ENCODE measurements at regions not wholly inside any gene's neighbourhood (a gene's known extent, or its start where the extent isn't known, plus 50 kb on each side); places are given as distances from the start of the nearest gene placed in this dataset.

GRCh38 chr6:165742047-165742446 is 79.0 kb upstream of the PDE10A start:
- no peak for DNase-seq

DNA sequence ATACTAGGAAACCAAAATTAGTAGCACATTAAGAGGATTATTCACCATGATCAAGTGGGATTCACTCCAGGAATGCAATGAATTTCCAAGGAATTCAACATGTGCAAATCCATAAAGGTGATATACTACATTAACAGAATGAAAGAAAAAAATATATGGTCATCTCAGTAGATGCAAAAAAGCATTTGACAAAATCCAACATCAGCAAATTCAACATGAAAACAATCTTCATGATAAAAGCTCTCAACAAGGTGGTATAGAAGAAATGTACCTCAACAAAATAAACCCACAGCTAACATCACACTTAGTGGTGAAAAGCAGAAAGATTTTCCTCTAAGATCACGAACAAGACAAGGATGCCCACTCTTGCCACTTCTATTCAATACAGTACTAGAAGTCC is 74.4 kb upstream of the PDE10A start:
- DNase-seq, result no peak

DNA sequence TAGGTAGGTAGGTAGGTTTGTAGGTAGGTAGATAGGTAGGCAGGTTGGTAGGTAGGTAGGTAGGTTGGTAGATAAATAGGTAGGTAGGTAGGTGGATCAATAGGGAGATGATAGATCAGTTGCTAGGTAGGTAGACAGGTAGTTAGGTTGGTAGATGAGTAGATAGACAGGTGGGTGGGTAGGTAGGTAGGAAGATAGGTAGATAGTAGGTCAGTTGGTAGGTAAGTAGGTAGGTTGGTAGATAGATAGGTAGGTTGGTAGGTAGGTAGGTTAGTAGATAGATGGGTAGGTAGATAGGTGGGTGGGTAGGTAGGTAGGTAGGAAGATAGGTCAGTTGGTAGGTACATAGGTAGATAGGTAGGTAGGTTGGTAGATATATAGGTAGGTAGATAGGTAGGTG is 72.0 kb upstream of the PDE10A start:
- DNase-seq, result no peak

- DNase-seq, result no peak
Observed at GRCh38 chr6:165733489-165733791, 70.4 kb upstream of the PDE10A start.

- DNase-seq, result no peak
Observed at GRCh38 chr6:165732696-165733488, 69.9 kb upstream of the PDE10A start.

DNA sequence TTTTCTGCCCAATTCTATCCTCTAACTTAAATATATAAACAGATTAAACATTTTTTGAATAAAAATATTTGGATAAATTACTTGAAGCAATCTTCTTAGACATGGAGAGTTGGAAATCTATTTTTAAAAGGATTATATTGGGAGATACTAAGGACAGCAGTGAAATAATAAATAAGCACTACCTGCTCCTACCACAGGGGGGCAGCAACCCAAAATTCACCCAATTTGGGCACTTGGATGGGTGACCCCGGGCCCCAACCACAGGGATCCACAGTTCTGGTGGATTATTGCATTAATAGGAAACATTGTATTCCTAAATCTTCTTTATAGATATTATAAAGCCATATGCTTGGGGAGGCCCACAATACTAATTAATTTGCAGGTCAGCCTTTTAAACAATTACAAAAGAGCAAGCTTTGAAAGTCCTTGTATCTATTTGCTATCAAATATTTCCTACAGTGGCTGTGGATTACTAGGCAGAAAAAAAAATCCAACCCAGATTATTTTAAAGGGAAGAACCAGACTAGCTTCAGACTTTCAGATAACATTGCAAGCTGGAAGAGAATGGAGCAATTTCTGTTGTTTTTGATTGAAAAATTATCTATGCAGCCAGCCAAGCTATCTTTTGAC is 66.4 kb upstream of the PDE10A start:
- no peak for DNase-seq

GRCh38 chr6:165728216-165728615 is 65.2 kb upstream of the PDE10A start:
- DNase-seq, result no peak

DNA sequence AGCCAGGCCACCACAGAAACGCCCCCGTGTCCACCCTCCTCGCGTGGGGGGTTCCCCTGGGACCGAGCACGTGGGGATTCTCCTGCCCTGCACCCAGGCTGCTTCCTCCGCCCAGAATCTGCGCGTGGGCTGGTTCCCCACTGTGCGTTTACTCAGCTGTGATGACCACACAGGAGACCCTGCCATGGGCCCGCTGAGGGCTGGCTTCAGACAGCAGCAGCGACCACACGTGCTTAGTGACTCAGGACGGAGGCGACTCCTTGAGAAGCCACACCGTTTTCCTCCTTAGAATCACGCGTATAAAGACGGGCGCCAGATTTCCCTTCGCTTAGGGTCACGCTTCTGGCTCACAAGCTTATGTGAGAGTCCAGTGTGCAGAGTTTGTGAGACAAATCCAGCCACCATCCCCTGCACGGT is 63.9 kb upstream of the PDE10A start:
- DNase-seq, result no peak

- no peak for DNase-seq
Observed at GRCh38 chr6:165726290-165726875, 63.3 kb upstream of the PDE10A start.

- no peak for DNase-seq
Observed at GRCh38 chr6:165725201-165725600, 62.2 kb upstream of the PDE10A start.

GRCh38 chr6:165723326-165723725 is 60.3 kb upstream of the PDE10A start:
- DNase-seq, result no peak

- DNase-seq, result no peak
Observed at GRCh38 chr6:165722022-165722421, 59.0 kb upstream of the PDE10A start.

DNA sequence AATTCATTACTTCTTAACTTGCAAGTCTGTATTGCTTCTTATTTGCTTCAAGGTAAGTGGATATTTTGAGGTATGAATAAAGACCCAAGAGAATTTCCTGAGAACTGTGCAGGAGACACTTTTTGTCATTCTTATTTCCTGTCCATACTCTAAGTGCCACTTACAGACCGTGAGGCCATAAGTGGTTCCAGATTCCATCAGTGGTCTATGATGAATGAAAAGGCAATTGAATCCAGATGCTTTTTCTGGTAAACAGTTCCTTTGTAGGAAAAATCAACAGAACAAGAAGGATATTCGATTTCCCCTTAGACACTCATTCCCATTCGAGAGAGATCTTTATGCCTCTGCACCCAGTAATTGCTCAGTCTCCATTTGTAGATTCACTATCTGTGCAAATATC is 58.3 kb upstream of the PDE10A start:
- DNase-seq, result no peak

- no peak for DNase-seq
Observed at GRCh38 chr6:165718491-165718891, 55.5 kb upstream of the PDE10A start.

DNA sequence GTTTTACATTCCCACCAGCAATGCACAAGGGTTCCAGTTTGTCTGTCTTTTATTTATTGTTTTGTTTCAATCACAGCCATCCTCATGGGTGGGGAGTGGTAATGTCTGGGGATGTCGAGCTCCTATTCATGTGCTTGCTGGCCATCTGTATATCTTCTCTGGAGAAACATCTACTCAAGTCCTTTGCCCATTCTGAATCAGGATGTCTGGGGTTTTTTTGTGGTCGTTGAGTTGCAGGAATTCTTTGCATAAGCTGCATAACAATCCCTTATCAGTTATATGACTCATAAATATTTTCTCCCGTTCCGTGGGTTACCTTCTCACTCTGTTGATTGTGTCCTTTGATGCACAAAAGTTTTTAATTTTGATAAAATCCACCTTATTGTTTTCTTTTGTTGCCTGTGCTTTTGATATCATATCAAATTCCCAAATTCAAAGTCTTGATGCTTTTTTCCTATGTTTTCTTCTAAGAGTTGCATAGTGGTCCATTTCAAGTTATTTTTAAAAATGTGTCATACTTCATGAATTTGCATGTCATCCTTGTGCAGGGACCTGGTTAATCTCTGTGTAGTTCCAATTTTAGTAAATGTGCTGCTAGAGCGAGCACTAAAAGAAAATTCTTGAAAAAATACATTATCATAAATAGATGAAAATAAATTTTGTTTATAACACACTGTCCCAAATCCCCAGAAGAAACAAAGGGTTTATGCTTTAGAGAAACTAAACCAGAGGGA is 54.9 kb upstream of the PDE10A start:
- DNase-seq, result no peak

GRCh38 chr6:165716886-165717285 is 53.8 kb upstream of the PDE10A start:
- no peak for DNase-seq

DNA sequence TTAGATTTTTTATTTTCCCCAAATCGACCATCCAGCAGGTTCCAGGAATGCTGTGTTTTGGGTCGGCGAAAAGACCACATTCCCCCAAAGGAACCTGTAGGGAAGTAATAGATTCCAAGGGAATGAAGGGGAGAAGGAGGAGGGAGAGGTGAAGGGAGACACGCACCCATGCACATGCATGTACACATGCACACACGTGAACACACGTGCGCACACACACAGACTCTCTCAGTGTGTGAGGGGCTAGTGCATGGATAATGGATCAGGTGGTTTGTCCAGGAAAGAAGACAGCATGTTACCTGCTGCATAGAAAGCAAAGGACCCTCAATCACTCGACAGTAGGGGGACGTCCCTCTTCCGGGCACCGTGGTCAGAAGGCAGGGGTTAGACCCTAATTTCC is 52.4 kb upstream of the PDE10A start:
- no peak for DNase-seq

- DNase-seq, result no peak
Observed at GRCh38 chr6:165714907-165715306, 51.9 kb upstream of the PDE10A start.

- DNase-seq, result no peak
Observed at GRCh38 chr6:165713845-165714466, 50.9 kb upstream of the PDE10A start.
